CD4-positive, alpha-beta T cell treated with Interleukin-6 for 4 hours (primary cell): ENCODE measurements at regions not wholly inside any gene's neighbourhood (a gene's known extent, or its start where the extent isn't known, plus 50 kb on each side); places are given as distances from the start of the nearest gene placed in this dataset.
"Not testable (repeated sequence)": the region's sequence is repeated elsewhere in the genome, so short reads cannot be mapped to it uniquely, and the experiment has no call there.

Source experiments
- DNase-seq: peaks from one replicate; pipeline ENCODE4 v3.0.0-alpha.2; 2020; ENCODE audit warnings: mixed read lengths

DNA sequence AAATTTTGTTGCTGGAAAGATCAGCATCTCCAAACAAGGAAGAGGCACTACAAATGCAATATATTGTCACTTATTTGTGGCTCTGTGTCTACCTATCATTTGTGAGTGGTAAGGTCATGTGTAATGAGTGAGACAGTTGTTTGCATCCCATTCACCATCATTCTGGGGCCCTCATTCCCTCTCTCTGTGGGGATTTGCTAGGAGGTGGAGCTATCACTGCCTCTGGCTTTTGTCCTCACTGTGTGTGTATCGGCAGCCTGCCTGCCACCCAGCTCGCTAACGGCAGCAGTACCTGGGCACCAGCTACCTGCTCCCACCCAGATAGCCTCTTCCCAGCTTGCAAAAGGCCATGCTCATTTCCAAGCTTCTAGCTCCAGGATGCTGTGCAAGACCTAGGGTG is 379.2 kb upstream of the ZFHX3 start:
- no peak for DNase-seq

DNA sequence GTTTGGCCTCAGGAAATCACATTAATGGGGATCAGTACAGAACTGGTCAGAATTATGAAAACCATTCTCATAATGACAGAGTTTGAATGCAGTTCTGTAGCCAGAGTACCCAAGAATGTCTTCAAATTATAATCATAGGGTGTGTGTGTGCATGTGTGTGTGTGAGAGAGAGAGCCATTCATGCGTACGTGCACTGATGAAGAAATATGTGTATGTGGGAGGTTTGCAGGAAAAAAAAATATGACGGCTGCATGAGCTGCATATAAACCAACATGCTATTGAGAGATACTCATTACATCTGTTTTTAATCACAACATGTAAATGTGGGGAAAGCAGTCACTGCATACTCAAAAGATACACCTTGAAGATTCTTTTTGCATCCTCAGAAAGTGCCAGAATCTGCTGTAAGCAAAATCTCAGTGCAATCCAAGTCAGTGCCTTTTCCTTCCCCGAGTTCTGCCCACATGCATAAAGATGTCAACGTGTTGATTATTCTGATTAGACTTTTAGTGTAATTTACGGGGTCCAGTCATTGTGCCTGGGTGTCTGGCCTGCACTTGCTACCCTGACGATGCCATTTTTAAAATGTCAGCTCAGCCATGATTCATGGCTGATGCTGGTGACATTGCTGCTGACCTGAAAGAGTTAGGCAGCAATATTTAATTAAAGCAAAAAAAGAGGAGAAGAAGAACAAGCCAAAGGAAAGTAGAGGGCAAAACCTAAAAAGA is 378.7 kb upstream of the ZFHX3 start:
- no peak for DNase-seq

DNA sequence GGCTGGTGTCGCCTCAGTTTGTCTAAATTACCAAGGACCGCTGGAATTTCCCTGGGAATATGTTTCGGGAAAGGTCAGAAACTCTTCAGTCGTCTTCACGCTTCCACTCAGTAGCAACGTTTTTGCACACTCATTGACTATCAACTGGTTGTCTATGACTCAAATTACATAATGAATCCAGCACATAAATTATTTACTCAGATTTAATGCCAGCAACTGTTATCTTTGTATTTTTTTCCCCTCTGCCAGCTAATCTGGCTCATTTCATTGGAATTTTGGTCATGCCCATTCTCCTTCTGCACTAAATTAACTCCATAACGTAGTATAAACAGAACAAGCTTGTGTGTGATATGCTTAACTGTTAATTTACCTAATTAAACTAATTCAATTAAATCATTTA is 372.7 kb upstream of the ZFHX3 start:
- no peak for DNase-seq

DNA sequence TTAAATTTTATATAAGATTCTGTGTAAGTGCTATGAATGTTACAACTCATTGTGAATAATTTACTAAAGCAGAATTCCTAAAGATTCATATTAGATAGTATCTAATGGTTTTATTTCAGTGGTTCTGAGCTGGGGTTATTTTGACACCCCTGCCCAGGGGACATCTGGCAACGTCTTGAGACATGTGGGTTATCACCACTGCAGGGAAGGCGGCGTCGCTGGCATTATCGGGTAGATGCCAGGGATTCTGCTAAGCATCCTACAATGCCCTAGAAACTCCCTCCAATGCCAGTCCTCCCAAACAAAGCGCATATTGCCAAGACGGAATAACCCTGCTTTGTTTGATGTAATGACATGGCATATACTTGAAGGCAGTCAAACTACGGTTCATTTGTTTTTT is 372.3 kb upstream of the ZFHX3 start:
- DNase-seq: no peak

DNA sequence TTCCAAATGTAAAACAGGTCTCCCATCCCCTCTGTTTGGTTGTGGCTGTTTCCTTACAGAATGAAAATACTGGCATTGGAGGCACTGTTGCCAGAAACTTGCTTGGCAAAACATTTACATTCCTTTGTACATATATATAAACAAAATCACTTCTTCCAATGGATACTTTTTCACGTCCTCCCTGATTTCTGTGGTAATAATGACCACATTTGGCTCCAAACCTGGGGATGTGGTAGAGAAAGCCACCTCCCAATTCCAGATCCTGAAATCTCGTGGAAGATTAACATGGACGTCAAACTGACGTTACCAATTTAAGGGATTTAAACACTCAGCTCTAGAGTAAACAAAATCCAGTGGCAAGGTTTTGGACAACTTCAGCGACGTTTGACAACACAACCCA is 370.8 kb upstream of the ZFHX3 start:
- DNase-seq: no peak

DNA sequence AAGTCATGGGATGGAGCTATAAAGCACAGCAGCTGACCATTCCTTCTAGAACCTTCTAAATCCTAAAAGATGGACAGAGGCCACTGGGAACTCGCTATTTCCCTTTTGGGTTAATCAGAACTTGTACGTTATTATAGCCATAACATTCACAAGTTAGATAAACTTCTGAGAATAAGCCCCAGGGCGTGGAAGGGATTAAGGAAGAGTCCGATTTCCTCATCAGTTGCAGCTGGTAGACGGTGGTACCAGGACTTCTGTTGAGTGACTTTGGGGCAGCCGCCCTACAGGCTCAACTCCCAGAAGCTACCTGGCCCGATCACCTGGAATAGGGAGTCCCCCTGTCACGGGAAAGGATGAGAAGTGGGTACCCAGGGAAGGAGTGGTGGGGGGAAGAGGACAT is 370.1 kb upstream of the ZFHX3 start:
- DNase-seq: no peak

DNA sequence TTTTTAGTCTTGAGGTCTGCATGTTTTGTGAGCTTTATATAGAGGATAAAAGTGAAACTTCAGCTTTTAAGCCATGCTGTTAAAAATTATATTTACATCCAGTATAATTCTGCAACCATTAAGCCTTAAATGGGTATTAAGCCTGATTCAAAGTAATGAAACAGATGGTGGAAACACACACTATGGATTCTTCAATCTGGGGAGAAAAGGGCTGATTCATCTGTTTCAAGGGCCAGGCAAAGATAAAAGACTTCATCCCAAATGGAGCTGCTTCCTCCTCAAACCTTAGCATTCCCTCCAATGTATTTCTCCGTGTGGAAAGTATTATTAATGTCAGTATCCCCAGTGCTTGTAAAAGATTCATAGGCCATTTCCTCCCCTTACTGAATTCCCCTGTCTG is 367.4 kb upstream of the ZFHX3 start:
- no peak for DNase-seq

DNA sequence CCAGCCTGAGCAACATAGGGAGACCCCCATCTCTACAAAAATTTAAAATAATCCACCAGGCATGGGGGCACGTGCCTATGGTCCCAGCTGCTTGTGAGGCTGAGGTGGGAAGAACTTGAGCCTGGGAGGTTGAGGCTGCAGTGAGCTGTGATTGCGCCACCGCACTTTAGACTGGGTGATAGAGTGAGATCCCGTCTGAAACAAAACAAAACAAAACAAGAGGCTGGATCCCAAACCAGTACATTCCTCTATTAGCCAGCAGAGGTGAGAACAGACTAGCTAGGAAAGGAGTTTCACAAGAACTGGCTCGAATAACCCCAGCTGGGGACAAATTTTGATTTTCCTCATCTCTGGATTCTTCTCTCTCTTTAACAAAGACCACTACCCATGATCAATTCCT is 366.7 kb upstream of the ZFHX3 start:
- DNase-seq: no peak

DNA sequence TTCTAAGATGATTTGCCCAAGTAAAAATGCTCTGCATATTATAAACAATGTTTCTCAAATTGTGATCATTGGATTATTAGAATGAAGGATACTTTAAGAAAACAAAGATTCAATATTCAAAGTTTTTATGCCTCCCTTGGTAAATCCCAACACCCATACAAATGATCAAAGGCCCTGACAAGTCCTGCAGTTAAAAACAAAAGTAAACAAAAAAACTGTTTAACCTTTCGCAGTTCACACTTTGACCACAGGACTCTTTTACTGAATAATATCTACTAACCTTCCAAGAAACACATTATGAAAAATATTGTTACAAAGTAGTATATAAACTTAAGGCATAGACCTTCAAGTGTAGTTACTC is 365.9 kb upstream of the ZFHX3 start:
- DNase-seq: no peak

DNA sequence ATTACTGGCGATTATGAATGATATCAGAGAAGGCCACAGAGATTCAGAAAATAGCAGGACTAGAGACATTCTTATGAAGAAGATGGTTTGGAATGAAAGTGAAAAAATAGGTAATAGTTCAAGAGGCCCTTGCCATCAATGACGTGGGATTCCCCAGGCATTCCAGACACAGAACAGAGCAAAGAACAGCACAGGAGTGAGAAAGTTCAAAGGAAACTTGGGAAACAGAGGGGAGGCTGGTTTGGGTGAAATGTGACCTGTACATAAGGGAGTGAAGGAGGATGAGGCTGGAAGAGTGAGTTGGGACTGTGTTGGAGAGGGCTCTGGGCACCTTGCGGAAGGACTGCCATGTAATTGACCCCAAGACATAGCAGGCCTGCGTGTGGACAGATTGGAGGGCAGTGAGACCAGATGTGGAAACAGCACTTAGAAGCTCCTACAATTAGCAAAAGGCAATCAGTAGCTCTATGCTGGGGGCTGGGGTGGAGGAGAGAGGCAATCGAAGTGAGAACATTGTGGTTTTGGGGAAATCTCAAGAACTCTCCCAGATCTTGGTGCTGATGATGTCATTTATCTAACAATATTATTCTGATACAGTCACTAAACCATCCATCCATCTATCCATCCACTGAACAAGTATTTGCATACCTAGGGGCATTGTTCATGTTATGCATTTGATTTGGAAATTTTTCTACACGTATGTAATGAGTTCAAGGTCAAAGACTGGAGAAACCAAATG is 365.3 kb upstream of the ZFHX3 start:
- DNase-seq: no peak

DNA sequence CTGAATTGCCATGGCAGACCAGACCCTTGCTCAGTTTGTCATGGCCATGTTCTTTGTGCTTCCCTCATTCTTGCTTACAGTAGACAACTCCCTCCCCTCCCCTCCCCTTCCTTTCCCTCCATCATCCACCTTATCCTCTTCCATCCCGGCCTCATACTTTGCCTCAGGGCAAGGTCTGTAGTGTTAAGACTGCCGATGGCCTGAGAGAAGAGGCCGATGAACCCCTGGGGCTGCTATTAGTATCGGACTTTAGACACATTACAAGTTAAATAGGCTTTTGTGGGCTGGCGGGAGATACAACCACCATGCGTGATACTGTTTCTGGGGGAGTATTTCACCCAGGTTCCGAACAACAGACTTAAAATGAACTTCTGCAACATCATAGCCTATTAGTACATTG is 364.5 kb upstream of the ZFHX3 start:
- no peak for DNase-seq

DNA sequence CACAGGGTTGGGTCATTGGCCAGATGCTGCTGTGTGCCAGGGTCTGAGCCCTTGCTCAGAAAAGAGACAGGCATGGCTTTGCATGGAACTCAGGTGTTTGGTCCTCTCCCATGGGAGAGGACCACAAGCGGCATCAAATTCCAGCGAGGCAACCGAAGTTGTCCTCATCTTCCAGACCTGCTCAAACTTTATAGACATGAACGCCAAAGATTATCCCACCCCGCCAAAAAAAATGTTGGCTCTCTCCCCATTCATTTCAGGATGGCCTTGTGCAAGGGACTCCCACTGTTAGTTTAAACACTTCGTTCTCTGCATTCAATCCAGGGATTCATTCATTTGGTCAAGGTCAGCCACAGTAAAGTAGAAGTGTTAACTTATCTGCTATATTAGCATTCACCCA is 360.8 kb upstream of the ZFHX3 start:
- no peak for DNase-seq

DNA sequence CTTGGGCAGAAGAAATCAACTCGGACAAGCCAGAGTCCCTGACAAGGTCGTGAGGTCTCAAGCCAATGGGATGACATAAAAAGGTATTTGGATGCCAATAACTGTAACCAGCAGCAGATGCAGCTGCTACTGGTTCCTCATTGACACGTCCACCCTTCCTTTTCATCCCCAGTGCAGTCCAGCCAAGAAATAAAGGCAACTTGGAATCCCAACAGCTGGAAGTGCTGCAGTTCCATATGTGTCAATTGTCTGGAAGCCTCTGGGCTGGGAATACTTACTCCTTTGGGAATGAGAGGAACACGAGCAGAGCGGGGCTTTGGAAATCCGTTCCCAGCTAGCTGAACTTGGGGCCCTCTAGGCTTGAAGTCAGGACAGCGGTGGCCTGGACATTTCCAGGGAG is 360.4 kb upstream of the ZFHX3 start:
- no peak for DNase-seq

DNA sequence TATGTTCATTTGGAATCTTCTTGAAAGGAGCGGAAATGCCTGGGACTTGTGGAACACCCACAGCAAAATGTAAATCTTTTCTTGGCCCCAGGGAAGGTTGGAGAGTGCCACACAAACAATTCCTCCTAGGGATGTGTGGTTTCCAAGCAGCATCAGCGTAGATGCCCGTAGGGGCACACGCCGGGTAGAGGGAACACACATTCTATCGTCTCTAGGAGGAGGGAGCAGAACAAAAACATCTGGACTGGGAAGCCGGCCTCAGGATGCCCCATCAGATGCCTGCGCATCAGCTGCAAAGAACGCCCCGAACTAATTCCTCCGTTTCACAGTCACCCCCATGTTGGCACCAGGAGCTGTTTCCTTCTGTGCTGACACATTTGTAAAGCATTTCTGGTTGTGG is 357.9 kb upstream of the ZFHX3 start:
- no peak for DNase-seq

DNA sequence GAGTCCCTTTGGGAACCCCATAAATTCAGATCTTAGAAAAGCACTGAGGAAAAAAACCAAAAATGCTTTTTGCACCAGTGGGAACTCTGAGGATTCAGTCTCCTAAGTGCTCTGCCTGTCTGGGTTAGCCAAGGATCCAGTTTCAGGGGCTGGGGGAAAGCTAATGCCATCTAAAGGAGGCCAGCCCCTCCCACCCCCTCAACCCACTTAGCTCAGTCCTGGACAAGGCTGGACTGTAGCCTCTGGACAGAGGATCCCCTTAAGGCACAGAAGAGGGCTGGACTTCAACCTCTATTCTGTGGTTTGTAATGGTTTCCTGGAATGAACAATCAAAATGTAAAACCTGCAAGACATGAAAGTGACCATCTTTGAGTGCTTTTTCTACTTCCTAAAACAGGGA is 356.1 kb upstream of the ZFHX3 start:
- no peak for DNase-seq

DNA sequence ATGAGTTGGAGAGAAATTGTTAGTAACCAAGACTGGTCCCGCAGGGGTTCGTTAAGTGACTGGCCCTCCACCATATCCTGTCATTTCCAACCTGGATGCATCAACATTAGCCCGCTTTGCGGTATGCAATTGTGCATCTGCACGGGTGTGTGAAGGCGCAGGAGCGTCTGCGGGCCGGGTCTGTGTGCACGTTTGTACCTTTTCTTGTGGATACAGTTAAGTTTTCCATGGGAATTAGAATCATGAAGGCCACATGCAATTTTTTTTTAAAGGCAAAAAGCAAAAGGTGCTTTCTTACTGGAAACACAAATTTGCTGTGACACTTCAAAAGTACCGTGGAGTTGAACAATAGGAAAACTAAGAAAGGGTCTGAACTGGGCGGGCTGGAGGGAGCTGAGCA is 355.4 kb upstream of the ZFHX3 start:
- no peak for DNase-seq

DNA sequence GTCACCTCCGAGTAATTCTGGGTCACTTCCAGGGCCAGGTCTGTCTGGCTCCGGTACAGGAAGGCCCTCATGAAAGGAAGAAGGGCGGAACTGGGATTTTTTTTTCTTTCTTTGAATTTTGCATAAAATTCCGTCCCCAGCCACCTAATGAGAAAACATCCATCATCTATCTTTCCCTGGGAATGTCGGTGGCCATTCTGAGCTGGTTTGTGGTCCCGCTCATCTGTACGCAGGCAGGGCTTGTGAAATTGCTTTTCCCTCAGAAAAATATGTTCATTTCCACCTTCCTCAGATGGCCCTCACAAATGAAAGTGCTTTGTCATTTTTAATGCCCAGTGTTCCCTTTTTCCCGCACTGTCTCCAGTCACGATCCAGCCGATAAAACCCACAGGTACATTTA is 353.0 kb upstream of the ZFHX3 start:
- no peak for DNase-seq

DNA sequence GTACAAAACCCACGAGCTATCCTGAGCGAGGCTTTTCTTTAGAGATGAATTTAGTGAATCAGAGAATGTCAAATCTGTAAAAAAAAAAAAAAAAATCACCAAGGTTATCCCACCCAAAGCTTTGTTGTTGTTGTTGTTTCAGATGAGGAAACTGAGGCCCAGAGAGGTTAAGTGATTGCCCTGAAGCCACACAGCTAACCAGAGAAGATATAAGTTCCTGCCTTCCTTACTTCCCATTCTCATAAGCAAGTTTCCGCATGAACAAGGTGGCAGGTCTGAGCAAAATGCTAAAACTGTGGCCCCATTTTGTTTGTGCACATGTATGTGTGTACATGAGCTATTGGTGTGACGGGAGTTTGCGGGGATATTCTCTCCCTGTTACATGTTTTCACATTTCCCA is 352.1 kb upstream of the ZFHX3 start:
- no peak for DNase-seq

DNA sequence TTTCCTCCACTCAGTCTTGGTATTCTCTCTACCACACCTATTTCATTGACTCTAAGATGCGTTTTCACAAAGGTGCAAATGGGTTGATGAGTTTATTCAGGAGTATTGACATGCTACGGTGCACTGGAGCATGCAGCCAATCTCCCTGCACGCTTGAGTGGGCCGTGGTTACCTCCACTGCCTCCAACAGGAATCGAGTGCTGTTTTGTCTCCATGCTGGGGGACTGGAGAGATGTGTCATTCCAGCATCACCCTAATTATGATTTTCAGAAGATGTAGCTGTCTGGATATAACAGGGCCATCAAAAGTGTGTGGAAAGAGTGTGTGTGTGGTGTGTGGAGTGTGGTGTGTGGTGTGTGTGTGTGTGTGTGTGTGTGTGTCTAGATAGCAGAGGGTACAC is 351.6 kb upstream of the ZFHX3 start:
- no peak for DNase-seq

DNA sequence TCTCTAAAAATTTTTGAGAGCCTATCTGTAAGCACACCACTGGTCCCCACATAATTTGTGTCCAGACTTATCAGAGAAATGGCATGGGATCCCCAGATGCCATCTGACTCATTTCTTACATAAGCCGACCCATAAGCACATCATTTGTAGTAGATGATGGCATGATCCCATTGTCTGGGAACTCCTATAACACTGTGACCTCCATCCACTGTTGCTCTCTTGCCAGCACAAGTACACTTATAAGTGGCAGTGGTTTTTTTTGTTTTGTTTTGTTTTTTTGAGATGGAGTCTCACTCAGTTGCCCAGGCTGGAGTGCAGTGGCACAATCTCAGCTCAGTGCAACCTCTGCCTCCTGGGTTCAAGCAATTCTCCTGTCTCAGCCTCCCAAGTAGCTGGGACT is 350.7 kb upstream of the ZFHX3 start:
- DNase-seq: not testable (repeated sequence)

DNA sequence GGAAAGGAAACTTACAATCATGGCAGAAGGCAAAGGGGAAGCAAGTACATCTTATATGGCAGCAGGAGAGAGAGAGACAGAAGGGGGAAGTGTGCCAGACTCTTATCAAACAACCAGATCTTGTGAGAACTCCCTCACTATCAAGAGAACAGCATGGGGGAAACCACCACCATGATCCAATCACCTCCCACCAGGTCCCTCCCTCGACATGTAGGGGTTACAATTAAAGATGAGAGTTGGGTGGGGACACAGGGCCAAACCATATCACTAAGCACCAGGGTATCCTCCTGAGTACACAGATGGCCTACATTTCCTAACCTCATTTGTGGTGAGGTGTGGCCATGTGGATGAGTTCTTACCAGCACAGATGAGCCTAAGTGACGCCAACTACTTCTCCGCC is 348.6 kb upstream of the ZFHX3 start:
- no peak for DNase-seq

DNA sequence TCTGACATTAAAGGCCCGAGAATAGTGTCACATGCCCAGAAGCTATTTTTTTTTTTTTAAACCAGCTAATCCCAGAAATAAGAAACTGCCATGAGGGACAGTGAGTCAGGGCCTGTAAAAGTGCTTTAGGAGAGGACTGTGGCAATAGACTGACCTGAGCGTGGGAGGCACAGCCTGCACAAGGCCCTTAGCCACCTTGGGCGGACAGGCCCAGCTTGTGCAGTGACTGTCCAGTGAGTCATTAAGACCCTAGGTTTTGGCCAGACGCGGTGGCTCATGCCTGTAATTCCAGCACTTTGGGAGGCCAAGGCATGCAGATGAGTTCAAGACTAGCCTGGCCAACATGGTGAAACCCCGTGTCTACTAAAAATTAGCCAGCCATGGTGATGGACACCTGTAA is 343.0 kb upstream of the ZFHX3 start:
- DNase-seq: no peak

DNA sequence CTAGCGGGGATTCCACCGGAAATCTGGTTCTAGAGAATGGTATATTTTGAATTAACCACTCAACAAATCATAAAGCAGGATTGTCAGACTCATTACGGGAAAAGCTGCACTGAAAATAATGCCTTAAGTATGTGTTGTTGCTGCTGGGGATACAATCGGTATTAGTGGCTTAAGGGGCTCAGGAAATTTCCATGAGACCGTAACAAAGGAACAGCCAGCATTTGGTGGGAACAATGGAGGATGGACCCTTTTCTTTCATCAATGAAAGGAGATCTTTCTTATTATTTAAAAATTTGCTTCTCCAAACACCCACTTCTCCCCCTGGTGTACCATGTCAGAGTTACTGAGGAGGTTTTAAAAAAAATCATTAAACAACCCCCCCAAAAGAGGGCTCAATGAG is 342.6 kb upstream of the ZFHX3 start:
- DNase-seq: no peak

DNA sequence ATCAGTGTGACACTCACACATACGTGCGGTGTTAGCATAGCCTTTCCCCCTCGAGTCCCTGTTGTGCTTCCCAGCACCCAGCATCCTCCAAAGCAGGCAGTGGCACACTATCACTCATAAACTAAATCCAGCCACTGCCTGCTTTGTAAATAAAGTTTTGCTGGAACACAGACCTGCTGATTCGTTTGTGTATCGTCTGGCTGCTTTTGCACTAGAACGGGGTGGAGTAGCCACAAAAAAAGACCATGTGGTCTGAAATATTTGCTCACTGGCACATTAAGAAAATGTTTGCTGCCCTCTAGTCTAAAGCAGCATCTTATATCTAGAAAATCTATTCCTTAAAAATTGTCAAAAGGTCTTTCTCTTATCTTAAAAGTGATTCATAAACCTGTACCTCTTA is 341.2 kb upstream of the ZFHX3 start:
- DNase-seq: no peak

DNA sequence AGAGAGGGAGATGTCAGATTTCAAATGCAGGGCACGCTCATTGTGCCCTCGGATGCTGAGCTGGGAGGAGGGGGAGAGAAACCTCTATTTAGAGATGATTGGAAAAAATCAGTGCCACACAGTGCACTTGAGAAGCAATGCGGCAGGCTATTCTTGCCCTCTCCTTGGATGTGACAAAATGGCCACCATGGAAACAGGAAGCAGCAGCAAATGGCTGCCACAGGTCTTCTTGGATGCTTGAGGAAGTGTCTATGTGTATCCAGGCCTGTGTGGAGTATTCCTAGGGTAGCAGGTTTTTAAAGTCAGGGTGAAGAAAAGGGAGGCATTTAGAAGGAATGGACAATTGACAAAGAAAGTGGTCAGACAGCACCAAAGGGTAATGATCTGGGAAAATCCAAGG is 340.1 kb upstream of the ZFHX3 start:
- no peak for DNase-seq
